HG02759 (cell line): ENCODE measurements at regions not wholly inside any gene's neighbourhood (a gene's known extent, or its start where the extent isn't known, plus 50 kb on each side); places are given as distances from the start of the nearest gene placed in this dataset.

Experiments
- ATAC-seq: cut with Tn5 transposase; IDR thresholded peaks from one replicate; pipeline ENCODE4 v1.9.1; 2021; ENCODE audit warnings: mild to moderate bottlenecking, moderate library complexity; ENCODE audit not compliant: unreplicated experiment

GRCh38 chr10:116792817-116793216 lies 50.5 kb upstream of the HSPA12A start:
- no peak for ATAC-seq

GRCh38 chr10:116796469-116796868 lies 52.8 kb upstream of the ENO4 start:
- ATAC-seq = no peak

DNA sequence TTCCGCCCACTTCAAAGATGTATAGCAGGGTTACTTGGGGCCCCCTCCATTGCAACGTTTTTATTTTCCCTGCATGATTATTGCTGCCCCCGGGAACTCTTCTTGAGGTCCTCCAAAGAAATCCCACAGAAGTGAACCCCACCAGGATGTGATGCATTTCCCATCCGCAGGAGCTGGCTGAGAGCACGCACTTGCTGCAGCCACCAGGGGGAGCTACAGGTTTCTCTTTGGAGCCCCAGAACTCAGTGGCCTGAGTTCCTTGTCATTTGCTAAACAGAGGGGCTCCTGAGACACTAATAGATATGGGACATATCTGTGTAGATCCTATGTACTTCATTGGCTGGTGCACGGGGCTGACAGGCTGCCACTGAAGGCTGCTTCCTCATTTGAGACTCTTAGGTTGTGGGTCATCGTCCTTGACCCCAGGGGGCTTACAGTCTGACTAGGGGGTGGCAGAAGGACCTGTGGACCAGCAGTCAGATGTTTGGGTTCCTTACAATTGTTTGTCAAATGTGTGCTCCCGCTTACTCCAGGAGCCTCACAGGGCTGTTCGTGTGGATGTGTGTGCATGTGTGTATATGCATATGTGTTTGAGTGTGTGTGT lies 52.3 kb upstream of the ENO4 start:
- peak; percentile 88 for ATAC-seq

- no peak for ATAC-seq
Observed at GRCh38 chr10:116798859-116799258, 50.4 kb upstream of the ENO4 start.
